GM12878 (cell line): ENCODE measurements at regions not wholly inside any gene's neighbourhood (a gene's known extent, or its start where the extent isn't known, plus 50 kb on each side); places are given as distances from the start of the nearest gene placed in this dataset.

Experiments used
- ATAC-seq: fragments of 200-7000 bp; cut with Tn5 transposase; 3 replicates; pipeline ENCODE4 v1.9.1; 2020; ENCODE audit warnings: mild to moderate bottlenecking, moderate library complexity
- BruUV-seq: library from RNA; stranded (reverse); fragments of 400-500 nt; replicated peaks from 2 replicates; lab custom pipeline; 2021; lab: Mats Ljungman, UMichigan
- CTCF ChIA-PET: fragments of 300-600 bp; sonication (Branson Sonifier 250); formaldehyde crosslinking; extraction: SDS; loops from one replicate; lab custom pipeline; 2021; ENCODE audit warnings: inconsistent platforms; lab: Yijun Ruan, JAX
- POLR2A ChIA-PET: fragments of 350-600 bp; formaldehyde crosslinking; extraction: SDS; loops from one replicate; lab custom pipeline; 2021; ENCODE audit warnings: inconsistent platforms; lab: Charles Lee
- RAD21 ChIA-PET: fragments of 300-600 bp; sonication (Branson Sonifier 250); formaldehyde crosslinking; loops from one replicate; lab custom pipeline; 2023; ENCODE audit warnings: antibody characterized with exemption; ENCODE audit not compliant: unreplicated experiment; lab: Charles Lee
- SMC1A ChIA-PET: fragments of 300-600 bp; sonication (Branson Sonifier 250); formaldehyde crosslinking; loops from one replicate; lab custom pipeline; 2023; ENCODE audit not compliant: unreplicated experiment, uncharacterized antibody; lab: Charles Lee
- DNase-seq: peaks from one replicate; pipeline ENCODE4 v3.0.0-alpha.2; 2011; ENCODE audit warnings: low read depth, low spot score
- FAIRE-seq: peaks from 3 replicates; lab custom pipeline; 2011; peaks lifted over from hg19 to GRCh38; lab: Jason Lieb, UNC
- H2AFZ ChIP-seq: 2 replicates; pipeline ENCODE4 v1.6.0; 2011; ENCODE audit warnings: low read depth, low read length, control low read depth; ENCODE audit not compliant: control insufficient read depth
- H3K27ac ChIP-seq: 2 replicates; pipeline ENCODE4 v1.5.1; 2011; ENCODE audit warnings: control low read depth; ENCODE audit not compliant: control insufficient read depth, insufficient read depth
- H3K27me3 ChIP-seq, 2 experiments: replicated peaks in 1 of 2; 2 replicates each; pipeline versions ENCODE4 v1.6.0 to v1.6.1; 2011; ENCODE audit warnings: low read length in 1 of 2; ENCODE audit not compliant: control insufficient read depth in 2 of 2, insufficient read depth in 2 of 2
- H3K36me3 ChIP-seq, 2 experiments: 2 replicates each; pipeline ENCODE4 v1.5.1; 2011; ENCODE audit warnings: low read length in 1 of 2; ENCODE audit not compliant: control insufficient read depth in 2 of 2, insufficient read depth in 2 of 2
- H3K4me1 ChIP-seq: 2 replicates; pipeline ENCODE4 v1.6.1; 2011; ENCODE audit warnings: mild to moderate bottlenecking, low read length, moderate library complexity, mixed read lengths; ENCODE audit not compliant: control insufficient read depth, insufficient read depth
- H3K4me2 ChIP-seq: 2 replicates; pipeline ENCODE4 v1.6.0; 2011; ENCODE audit warnings: control low read depth; ENCODE audit not compliant: control insufficient read depth, insufficient read depth
- H3K4me3 ChIP-seq: fragments of 200-600 bp; sonication (generic); 2 replicates; pipeline ENCODE4 v1.5.1; 2016
- H3K79me2 ChIP-seq: 2 replicates; pipeline ENCODE4 v1.6.0; 2011; ENCODE audit warnings: low read length; ENCODE audit not compliant: control insufficient read depth, insufficient read depth
- H3K9ac ChIP-seq: 2 replicates; pipeline ENCODE4 v1.8.0; 2011; ENCODE audit warnings: low read length, control low read depth, mixed read lengths; ENCODE audit not compliant: control insufficient read depth, insufficient read depth
- H3K9me3 ChIP-seq: replicated peaks from 3 replicates; pipeline ENCODE4 v1.5.1; 2011; ENCODE audit warnings: mild to moderate bottlenecking, low read length; ENCODE audit not compliant: control insufficient read depth, insufficient read depth
- H4K20me1 ChIP-seq: 2 replicates; pipeline ENCODE4 v1.6.0; 2011; ENCODE audit not compliant: control insufficient read depth, insufficient read depth
- CBX3 ChIP-seq: fragments of 200-600 bp; sonication (generic); IDR thresholded peaks from 2 replicates; pipeline ENCODE4 v1.6.1; 2016; ENCODE audit warnings: low read depth, borderline replicate concordance
- GATAD2B ChIP-seq: fragments of 450-650 bp; conservative IDR thresholded peaks from 2 replicates; pipeline ENCODE4 v1.6.1; 2017; ENCODE audit warnings: low read depth, mild to moderate bottlenecking, moderate library complexity
- IKZF1 ChIP-seq: fragments of 450-650 bp; conservative IDR thresholded peaks from 2 replicates; pipeline ENCODE4 v1.6.1; 2017; ENCODE audit warnings: antibody characterized with exemption, mild to moderate bottlenecking
- KLF5 ChIP-seq: fragments of 450-650 bp; IDR thresholded peaks from 2 replicates; pipeline ENCODE4 v1.6.1; 2014; ENCODE audit warnings: mild to moderate bottlenecking; ENCODE audit not compliant: partially characterized antibody
- LARP7 ChIP-seq: fragments of 450-650 bp; IDR thresholded peaks from 2 replicates; pipeline ENCODE4 v1.6.1; 2017; ENCODE audit warnings: mild to moderate bottlenecking
- PAX5 ChIP-seq: IDR thresholded peaks from 2 replicates; pipeline ENCODE4 v1.6.1; 2011; ENCODE audit warnings: low read depth, low read length, borderline replicate concordance
- RUNX3 ChIP-seq: IDR thresholded peaks from 2 replicates; pipeline ENCODE4 v1.6.1; 2012; ENCODE audit warnings: low read length, inconsistent platforms
- SP1 ChIP-seq: IDR thresholded peaks from one replicate; pipeline ENCODE4 v1.6.1; 2011; ENCODE audit warnings: low read depth, low read length
- STAT1 ChIP-seq: fragments of 450-650 bp; conservative IDR thresholded peaks from 2 replicates; pipeline ENCODE4 v1.6.1; 2014; ENCODE audit warnings: antibody characterized with exemption, mild to moderate bottlenecking
- ZBED1 ChIP-seq: IDR thresholded peaks from 2 replicates; pipeline ENCODE4 v1.6.1; 2016; ENCODE audit warnings: borderline replicate concordance
- ZNF622 ChIP-seq: fragments of 450-650 bp; IDR thresholded peaks from 2 replicates; pipeline ENCODE4 v1.6.1; 2017; ENCODE audit warnings: mild to moderate bottlenecking, inconsistent platforms
- WGBS: methylation state at CpG from one replicate; pipeline ENCODE4 v1.1.6; 2016; ENCODE audit warnings: low lambda C conversion rate; ENCODE audit not compliant: insufficient replicate concordance, insufficient coverage; ENCODE audit errors: missing lambda C conversion rate; 5-methylcytosine and 5-hydroxymethylcytosine counted together
- in situ Hi-C: fragments of 300-500 bp; cut with MboI; formaldehyde crosslinking; loops from 9 replicates; pipeline ENCODE4 v1.14.3; 2018; ENCODE audit warnings: mixed read lengths
- intact Hi-C: fragments of 100-400 bp; cut with micrococcal nuclease; formaldehyde crosslinking; loops from one replicate; pipeline ENCODE4 v1.14.2; 2022; ENCODE audit not compliant: unreplicated experiment
- TF ChIP-seq, protein P1 (sequence below): fragments of 450-650 bp; IDR thresholded peaks from 2 replicates; pipeline ENCODE4 v1.6.1; 2016; ENCODE audit warnings: mild to moderate bottlenecking

DNA sequence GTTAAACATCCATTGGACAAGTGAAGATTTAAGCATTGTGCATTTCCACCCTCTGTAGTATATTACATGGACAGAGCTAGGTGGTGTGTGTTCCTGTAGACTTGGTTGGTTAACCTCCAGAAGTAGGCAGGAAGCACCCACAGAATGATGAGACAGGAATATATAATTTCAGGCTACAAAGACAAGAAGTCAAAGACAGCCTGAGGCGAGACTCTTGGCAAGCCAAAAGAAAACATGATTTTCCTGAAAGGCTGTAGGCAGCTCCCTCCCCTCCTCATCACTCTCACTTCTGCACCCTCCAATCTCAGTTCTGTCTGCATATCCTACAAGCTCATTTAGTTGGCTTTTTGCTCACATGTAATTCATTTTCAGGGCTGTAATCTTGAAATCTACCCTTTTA is 110.0 kb upstream of the SLC35B3 start:
- POLR2A ChIA-PET = no interaction called here
- Histone ChIP-seq H3K9ac (no peak overlapping the region), H3K4me2 (no peak overlapping the region), H3K79me2 (no peaks in the 10 kb centered on the region), H3K36me3 (no peaks in the 10 kb centered on the region), H4K20me1 (no peaks in the 10 kb centered on the region), H2AFZ (no peak overlapping the region), H3K9me3 (peaks cover 3% of the 10 kb centered on the region; the same call in 2 of the 3 replicates), H3K4me1 (no peaks in the 10 kb centered on the region), H3K4me3 (no peak overlapping the region), H3K27ac (no peak overlapping the region), H3K27me3 (no peaks in the 10 kb centered on the region)
- ATAC-seq (no peak), FAIRE-seq (no peak), DNase-seq (no peak)
- RAD21 ChIA-PET = no interaction called here
- SMC1A ChIA-PET = no interaction called here
- BruUV-seq = no TSS peak
- 0% methylated on average over 1 of the region's 1 CpG for WGBS
- intact Hi-C loops (no loop called here), in situ Hi-C loops (loop anchor here (25.0 kb wide), 1 partner anchor 1892 kb away; no protein-coding TSS in a partner anchor)
- TF ChIP-seq ZNF622 = no peak
- TF ChIP-seq, protein P1, sequence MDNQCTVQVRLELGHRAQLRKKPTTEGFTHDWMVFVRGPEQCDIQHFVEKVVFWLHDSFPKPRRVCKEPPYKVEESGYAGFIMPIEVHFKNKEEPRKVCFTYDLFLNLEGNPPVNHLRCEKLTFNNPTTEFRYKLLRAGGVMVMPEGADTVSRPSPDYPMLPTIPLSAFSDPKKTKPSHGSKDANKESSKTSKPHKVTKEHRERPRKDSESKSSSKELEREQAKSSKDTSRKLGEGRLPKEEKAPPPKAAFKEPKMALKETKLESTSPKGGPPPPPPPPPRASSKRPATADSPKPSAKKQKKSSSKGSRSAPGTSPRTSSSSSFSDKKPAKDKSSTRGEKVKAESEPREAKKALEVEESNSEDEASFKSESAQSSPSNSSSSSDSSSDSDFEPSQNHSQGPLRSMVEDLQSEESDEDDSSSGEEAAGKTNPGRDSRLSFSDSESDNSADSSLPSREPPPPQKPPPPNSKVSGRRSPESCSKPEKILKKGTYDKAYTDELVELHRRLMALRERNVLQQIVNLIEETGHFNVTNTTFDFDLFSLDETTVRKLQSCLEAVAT = no peak
- TF ChIP-seq STAT1 = no peak
- TF ChIP-seq ZBED1 = no peak
- no peak for TF ChIP-seq IKZF1
- TF ChIP-seq KLF5 = no peak
- no peak for TF ChIP-seq GATAD2B
- no peak for TF ChIP-seq PAX5
- TF ChIP-seq LARP7 = no peak
- TF ChIP-seq RUNX3 = no peak
- TF ChIP-seq CBX3 = no peak
- TF ChIP-seq SP1 = no peak
- CTCF ChIA-PET = no interaction called here
